Fibroblast of upper back skin (primary cell): ENCODE measurements at regions not wholly inside any gene's neighbourhood (a gene's known extent, or its start where the extent isn't known, plus 50 kb on each side); places are given as distances from the start of the nearest gene placed in this dataset.
"Not testable (repeated sequence)": the region's sequence is repeated elsewhere in the genome, so short reads cannot be mapped to it uniquely, and the experiment has no call there.

Experiments used
- DNase-seq: peaks from one replicate; pipeline ENCODE4 v3.0.0-alpha.2; 2013

GRCh38 chr1:96095849-96096612, 625.6 kb upstream of the PTBP2 start:
- DNase-seq, result no peak

GRCh38 chr1:96096613-96097321, 624.8 kb upstream of the PTBP2 start:
- no peak for DNase-seq

- DNase-seq, result no peak
Measured at GRCh38 chr1:96104506-96104905, 617.1 kb upstream of the PTBP2 start.

- no peak for DNase-seq
Measured at GRCh38 chr1:96104906-96105305, 616.7 kb upstream of the PTBP2 start.

GRCh38 chr1:96116731-96117130, 604.9 kb upstream of the PTBP2 start:
- DNase-seq, result peak; percentile 20

GRCh38 chr1:96130432-96130831, 591.2 kb upstream of the PTBP2 start:
- DNase-seq, result no peak

- DNase-seq, result no peak
Measured at GRCh38 chr1:96144636-96145035, 576.9 kb upstream of the PTBP2 start.

GRCh38 chr1:96145492-96145891, 576.1 kb upstream of the PTBP2 start:
- DNase-seq, result no peak

- DNase-seq, result not testable (repeated sequence)
Measured at GRCh38 chr1:96152957-96153356, 568.6 kb upstream of the PTBP2 start.

GRCh38 chr1:96157101-96157500, 564.5 kb upstream of the PTBP2 start:
- no peak for DNase-seq

- DNase-seq, result no peak
Measured at GRCh38 chr1:96159379-96159778, 562.2 kb upstream of the PTBP2 start.

- no peak for DNase-seq
Measured at GRCh38 chr1:96164053-96164452, 557.5 kb upstream of the PTBP2 start.

- DNase-seq, result no peak
Measured at GRCh38 chr1:96178053-96178452, 543.5 kb upstream of the PTBP2 start.

- DNase-seq, result no peak
Measured at GRCh38 chr1:96183485-96183884, 538.1 kb upstream of the PTBP2 start.

- DNase-seq, result no peak
Measured at GRCh38 chr1:96183928-96184327, 537.7 kb upstream of the PTBP2 start.

GRCh38 chr1:96185181-96185580, 536.4 kb upstream of the PTBP2 start:
- DNase-seq, result no peak

- no peak for DNase-seq
Measured at GRCh38 chr1:96187020-96187419, 534.6 kb upstream of the PTBP2 start.

- no peak for DNase-seq
Measured at GRCh38 chr1:96191165-96191564, 530.4 kb upstream of the PTBP2 start.

- DNase-seq, result no peak
Measured at GRCh38 chr1:96206451-96206850, 515.1 kb upstream of the PTBP2 start.

GRCh38 chr1:96207936-96208335, 513.6 kb upstream of the PTBP2 start:
- no peak for DNase-seq

- DNase-seq, result no peak
Measured at GRCh38 chr1:96208428-96208827, 513.2 kb upstream of the PTBP2 start.

- DNase-seq, result no peak
Measured at GRCh38 chr1:96210054-96210453, 511.5 kb upstream of the PTBP2 start.

GRCh38 chr1:96211202-96211601, 510.4 kb upstream of the PTBP2 start:
- no peak for DNase-seq

- no peak for DNase-seq
Measured at GRCh38 chr1:96214982-96215381, 506.6 kb upstream of the PTBP2 start.

- no peak for DNase-seq
Measured at GRCh38 chr1:96220651-96221050, 500.9 kb upstream of the PTBP2 start.
